Natural killer cell (primary cell): ENCODE measurements at regions not wholly inside any gene's neighbourhood (a gene's known extent, or its start where the extent isn't known, plus 50 kb on each side); places are given as distances from the start of the nearest gene placed in this dataset.

Experiments used
- ATAC-seq, 3 donors: fragments of 150-1000 bp in 2 of 3; fragments of 200-7000 bp in 1 of 3; cut with Tn5 transposase; 1 replicate in 1 of 3; 2 replicates in 2 of 3; pipeline ENCODE4 v1.10.0; 2021; ENCODE audit warnings: mild to moderate bottlenecking in 2 of 3, moderate library complexity in 2 of 3
- DNase-seq, 2 donors: peaks; one replicate each; pipeline versions ENCODE4 v3.0.0 to v3.0.0-alpha.2; 2013 to 2021; ENCODE audit warnings: mixed read lengths in 1 of 2
- H3K27ac ChIP-seq: one replicate; pipeline ENCODE4 v1.5.1; 2013; ENCODE audit warnings: mild to moderate bottlenecking, low read length
- H3K27me3 ChIP-seq: one replicate; pipeline ENCODE4 v1.6.1; 2013; ENCODE audit warnings: low read length; ENCODE audit not compliant: control insufficient read depth, insufficient read depth
- H3K36me3 ChIP-seq: one replicate; pipeline ENCODE4 v1.6.1; 2013; ENCODE audit warnings: low read length; ENCODE audit not compliant: control insufficient read depth, insufficient read depth
- H3K4me1 ChIP-seq: one replicate; pipeline ENCODE4 v1.6.1; 2013; ENCODE audit warnings: low read length; ENCODE audit not compliant: control insufficient read depth, insufficient read depth
- H3K4me3 ChIP-seq: one replicate; pipeline ENCODE4 v1.5.1; 2013; ENCODE audit warnings: low read length
- H3K9me3 ChIP-seq: one replicate; pipeline ENCODE4 v1.6.1; 2013; ENCODE audit warnings: low read length; ENCODE audit not compliant: control insufficient read depth, insufficient read depth
- H3K27ac Mint-ChIP-seq, 2 donors: one replicate each; pipeline ENCODE4 v1.8.0; 2022; ENCODE audit warnings: mild to moderate bottlenecking in 2 of 2, mixed read lengths in 2 of 2, moderate library complexity in 1 of 2
- H3K27me3 Mint-ChIP-seq, 2 donors: one replicate each; pipeline ENCODE4 v1.8.0; 2022; ENCODE audit warnings: low read depth in 2 of 2, mixed read lengths in 2 of 2
- H3K36me3 Mint-ChIP-seq: one replicate; pipeline ENCODE4 v1.8.0; 2022; ENCODE audit warnings: mixed read lengths
- H3K4me1 Mint-ChIP-seq, 2 donors: one replicate each; pipeline ENCODE4 v1.8.0; 2022; ENCODE audit warnings: mixed read lengths in 2 of 2
- H3K4me3 Mint-ChIP-seq: one replicate; pipeline ENCODE4 v1.8.0; 2022; ENCODE audit warnings: mild to moderate bottlenecking, moderate library complexity, mixed read lengths
- H3K9me3 Mint-ChIP-seq, 2 donors: one replicate each; pipeline ENCODE4 v1.8.0; 2022; ENCODE audit warnings: mixed read lengths in 2 of 2
- CTCF ChIP-seq: fragments of 200-600 bp; IDR thresholded peaks from one replicate; pipeline ENCODE4 v1.8.0; 2022; ENCODE audit warnings: antibody characterized with exemption
- WGBS: methylation state at CpG from one replicate; pipeline ENCODE4 v1.1.7; 2013; ENCODE audit warnings: missing lambda C conversion rate; ENCODE audit not compliant: insufficient coverage; 5-methylcytosine and 5-hydroxymethylcytosine counted together
- intact Hi-C: fragments of 100-400 bp; cut with micrococcal nuclease; formaldehyde crosslinking; loops from one replicate; pipeline ENCODE4 v1.14.2; 2022

DNA sequence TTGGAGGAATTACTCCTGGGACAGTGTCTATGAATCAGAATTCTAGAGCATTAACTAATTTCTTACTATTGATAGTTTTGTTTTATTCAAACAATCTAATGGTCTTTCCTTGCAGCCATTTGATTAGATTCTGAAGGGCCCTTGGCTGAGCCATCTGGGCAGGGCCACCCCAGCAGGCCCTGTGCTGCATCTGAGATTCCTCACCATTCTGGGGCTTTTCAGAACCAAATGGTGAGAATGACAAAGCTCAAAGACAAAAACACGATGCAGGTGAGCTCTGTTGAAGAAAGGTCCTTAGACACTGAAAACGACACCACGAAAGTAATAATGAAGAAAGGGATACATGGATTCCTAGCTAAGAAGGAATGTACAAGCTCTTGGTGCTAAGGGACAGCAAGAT, 321.0 kb upstream of the IRX4 start:
- Mint-ChIP-seq H3K4me1 (no peaks in the 10 kb centered on the region), H3K36me3 (no peaks in the 10 kb centered on the region), H3K4me3 (no peak overlapping the region), H3K27ac (no peak overlapping the region), H3K9me3 (no peaks in the 10 kb centered on the region), H3K27me3 (peaks cover 0 to 3% of the 10 kb centered on the region in 2 donors)
- Histone ChIP-seq H3K4me1 (no peaks in the 10 kb centered on the region), H3K36me3 (no peaks in the 10 kb centered on the region), H3K9me3 (no peaks in the 10 kb centered on the region), H3K27ac (no peak overlapping the region), H3K4me3 (no peak overlapping the region), H3K27me3 (no peaks in the 10 kb centered on the region)
- intact Hi-C loops = no loop called here
- DNase-seq (no peak), ATAC-seq (no peak)
- WGBS = 45% methylated on average over 3 of the region's 3 CpGs
- no peak for TF ChIP-seq CTCF

GRCh38 chr5:2201832-2202231, 319.1 kb upstream of the IRX4 start:
- H3K36me3 Mint-ChIP-seq = no peaks in the 10 kb centered on the region
- H3K27me3 Mint-ChIP-seq = peaks cover 6 to 11% of the 10 kb centered on the region in 2 donors
- intact Hi-C loops = no loop called here
- H3K4me1 Mint-ChIP-seq = no peaks in the 10 kb centered on the region
- DNase-seq (no peak), ATAC-seq (no peak)
- Histone ChIP-seq H3K27me3 (no peaks in the 10 kb centered on the region), H3K4me3 (no peak overlapping the region), H3K36me3 (no peaks in the 10 kb centered on the region), H3K27ac (no peak overlapping the region), H3K4me1 (no peaks in the 10 kb centered on the region), H3K9me3 (no peaks in the 10 kb centered on the region)
- no peak overlapping the region for H3K27ac Mint-ChIP-seq
- 92% methylated on average over 5 of the region's 9 CpGs for WGBS
- TF ChIP-seq CTCF = no peak
- no peaks in the 10 kb centered on the region for H3K9me3 Mint-ChIP-seq
- H3K4me3 Mint-ChIP-seq = no peak overlapping the region

GRCh38 chr5:2201421-2201820, 318.7 kb upstream of the IRX4 start:
- no peak overlapping the region for H3K4me3 Mint-ChIP-seq
- no peaks in the 10 kb centered on the region for H3K27me3 ChIP-seq
- H3K9me3 Mint-ChIP-seq = no peaks in the 10 kb centered on the region
- no peak for ATAC-seq
- no peaks in the 10 kb centered on the region for H3K4me1 ChIP-seq
- no peak for TF ChIP-seq CTCF
- H3K27me3 Mint-ChIP-seq = peaks cover 6 to 11% of the 10 kb centered on the region in 2 donors
- H3K4me3 ChIP-seq = no peak overlapping the region
- H3K36me3 Mint-ChIP-seq = no peaks in the 10 kb centered on the region
- no peak overlapping the region for H3K27ac Mint-ChIP-seq
- H3K9me3 ChIP-seq = no peaks in the 10 kb centered on the region
- DNase-seq = no peak
- 83% methylated on average over 1 of the region's 2 CpGs for WGBS
- H3K27ac ChIP-seq = no peak overlapping the region
- H3K36me3 ChIP-seq = no peaks in the 10 kb centered on the region
- intact Hi-C loops = no loop called here
- no peaks in the 10 kb centered on the region for H3K4me1 Mint-ChIP-seq

DNA sequence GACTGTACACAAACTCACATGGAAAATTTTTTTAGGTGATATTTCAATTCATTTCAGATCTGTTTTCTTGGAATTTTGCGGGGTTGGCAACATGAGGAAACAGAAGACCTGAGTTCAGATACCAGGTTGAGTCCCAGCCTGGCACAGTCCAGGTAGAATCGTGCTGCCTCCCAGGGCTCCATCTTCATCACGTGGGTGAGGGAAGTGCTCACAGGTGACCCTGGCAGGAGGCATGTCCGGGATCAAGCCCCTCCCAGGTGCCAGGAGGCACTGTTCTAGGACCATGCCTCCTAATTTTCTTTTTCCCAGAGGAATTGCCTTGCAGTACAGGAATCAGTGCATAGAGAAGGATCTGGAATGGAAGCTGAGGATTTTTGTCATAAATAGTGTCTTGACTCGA, 318.3 kb upstream of the IRX4 start:
- ATAC-seq = no peak
- WGBS = 71% methylated on average over 5 of the region's 5 CpGs
- H3K27ac Mint-ChIP-seq = no peak overlapping the region

More for the DNA sequence above, 318.3 kb upstream of the IRX4 start:
- H3K4me3 ChIP-seq = no peak overlapping the region
- no peaks in the 10 kb centered on the region for H3K9me3 Mint-ChIP-seq
- H3K27me3 Mint-ChIP-seq = peaks cover 6 to 13% of the 10 kb centered on the region in 2 donors
- H3K4me1 Mint-ChIP-seq = no peaks in the 10 kb centered on the region
- no peak for DNase-seq
- H3K4me1 ChIP-seq = no peaks in the 10 kb centered on the region
- no peak for TF ChIP-seq CTCF
- intact Hi-C loops = no loop called here
- H3K27me3 ChIP-seq = no peaks in the 10 kb centered on the region
- H3K27ac ChIP-seq = no peak overlapping the region
- no peaks in the 10 kb centered on the region for H3K9me3 ChIP-seq
- no peak overlapping the region for H3K4me3 Mint-ChIP-seq
- no peaks in the 10 kb centered on the region for H3K36me3 ChIP-seq
- H3K36me3 Mint-ChIP-seq = no peaks in the 10 kb centered on the region
